GM21576 (cell line): ENCODE measurements at regions not wholly inside any gene's neighbourhood (a gene's known extent, or its start where the extent isn't known, plus 50 kb on each side); places are given as distances from the start of the nearest gene placed in this dataset.

Source experiments
- ATAC-seq: cut with Tn5 transposase; IDR thresholded peaks from one replicate; pipeline ENCODE4 v1.9.1; 2021; ENCODE audit warnings: mild to moderate bottlenecking, moderate library complexity; ENCODE audit not compliant: unreplicated experiment

DNA sequence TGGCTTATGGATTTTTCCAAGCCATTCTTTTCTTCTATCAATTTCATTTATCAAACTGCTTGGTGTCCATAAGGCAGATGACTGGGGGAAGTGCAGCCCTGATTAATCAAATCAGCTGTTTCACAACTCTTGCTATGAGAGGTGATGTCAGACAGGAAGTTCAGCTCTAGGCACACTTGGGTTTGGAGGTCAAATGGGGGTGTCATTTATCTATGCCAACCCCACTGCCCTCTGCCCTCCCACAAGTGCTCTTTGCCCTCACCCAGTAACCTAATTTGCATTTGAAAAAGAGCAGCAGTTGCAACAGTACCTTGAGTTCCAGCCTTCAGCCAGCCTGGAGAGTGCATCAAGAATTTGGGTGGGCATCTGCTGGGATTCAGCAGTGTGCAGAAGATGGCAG lies 431.3 kb upstream of the SPRED2 start:
- no peak for ATAC-seq

DNA sequence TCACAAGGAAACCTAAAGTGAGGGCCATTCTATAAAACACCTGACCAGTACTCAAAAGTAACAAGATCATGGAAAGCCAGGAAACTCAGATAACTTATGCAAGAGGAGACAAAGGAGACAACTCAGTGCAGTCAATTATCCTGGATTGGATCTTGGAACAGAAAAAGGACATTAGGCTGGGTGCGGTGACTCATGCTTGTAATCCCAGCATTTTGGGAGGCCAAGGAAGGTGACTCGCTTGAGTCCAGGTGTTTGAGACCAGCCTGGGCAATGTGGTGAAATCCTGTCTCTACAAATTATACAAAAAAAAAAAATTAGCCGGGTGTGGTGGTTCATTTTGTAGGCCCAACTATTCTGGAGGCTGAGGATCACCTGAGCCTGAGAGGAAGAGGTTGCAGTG lies 424.5 kb upstream of the SPRED2 start:
- no peak for ATAC-seq

DNA sequence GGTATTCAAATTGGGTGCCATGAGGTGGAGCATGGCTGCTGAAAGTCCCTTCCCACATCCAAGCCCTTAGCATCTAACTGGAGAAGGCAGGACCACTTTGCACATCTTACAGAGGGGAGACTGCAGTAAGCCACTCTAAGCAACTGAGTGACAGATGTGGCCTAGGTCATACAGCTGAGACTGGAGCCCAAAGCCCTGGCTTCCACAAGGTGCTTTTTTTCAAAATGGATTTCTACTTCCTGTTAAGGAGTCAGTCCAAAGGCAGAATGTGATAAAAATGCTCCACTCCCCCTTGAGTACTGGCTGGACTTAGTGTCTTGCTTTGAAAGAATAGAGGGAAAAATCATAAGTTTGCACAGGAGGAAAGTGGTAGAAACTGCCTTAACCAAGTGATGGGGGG lies 424.0 kb upstream of the SPRED2 start:
- no peak for ATAC-seq

DNA sequence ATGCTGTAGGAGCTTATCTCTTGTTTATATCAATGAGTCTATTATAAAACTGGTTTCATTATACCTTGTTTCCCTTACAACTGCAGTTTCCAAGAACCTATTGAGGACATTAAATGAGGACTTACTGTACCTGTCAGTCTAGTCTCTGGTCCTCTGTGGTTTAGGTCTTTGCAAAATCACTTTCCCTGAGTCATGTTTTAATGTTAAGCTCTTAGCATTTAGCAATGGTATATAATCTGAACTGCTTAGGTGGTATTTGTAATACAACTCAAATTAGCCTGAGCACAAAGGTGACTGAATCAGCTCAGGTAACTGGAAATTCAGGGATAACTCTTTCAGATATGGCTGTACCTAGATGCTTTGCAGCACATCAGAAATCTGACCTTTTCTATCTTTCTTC lies 418.3 kb upstream of the SPRED2 start:
- no peak for ATAC-seq

DNA sequence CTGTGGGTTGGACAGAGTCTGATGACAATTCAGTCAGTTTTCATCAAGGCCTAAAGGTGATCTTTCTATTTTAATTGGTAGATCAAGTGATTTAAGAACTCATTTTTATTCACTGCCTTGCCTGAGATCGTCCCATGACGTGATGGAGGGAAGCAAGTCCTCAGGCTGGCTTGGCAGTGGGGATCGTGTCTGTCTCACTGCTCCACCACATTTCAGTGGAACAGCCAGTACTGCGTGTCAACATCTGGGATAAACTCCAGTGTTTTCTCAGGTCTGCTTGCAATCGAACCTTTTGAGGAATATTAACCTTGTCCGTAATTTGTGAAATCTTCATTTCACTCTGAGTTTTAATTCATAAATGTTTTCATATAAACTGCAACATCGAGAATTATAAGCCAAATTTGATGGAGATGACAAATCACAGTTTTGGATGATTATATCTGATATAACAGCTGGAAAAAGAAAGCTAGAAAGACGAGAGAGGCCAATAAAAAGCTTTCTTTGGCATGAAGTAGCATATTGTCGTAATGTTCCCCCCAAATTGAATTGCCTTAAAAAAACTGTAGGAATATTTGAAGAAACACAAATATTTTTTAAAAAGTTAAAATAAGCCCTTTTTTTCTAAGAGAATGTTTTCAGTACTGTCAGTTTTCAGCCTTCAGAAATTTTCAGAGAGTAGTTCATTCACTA lies 414.7 kb upstream of the SPRED2 start:
- no peak for ATAC-seq

DNA sequence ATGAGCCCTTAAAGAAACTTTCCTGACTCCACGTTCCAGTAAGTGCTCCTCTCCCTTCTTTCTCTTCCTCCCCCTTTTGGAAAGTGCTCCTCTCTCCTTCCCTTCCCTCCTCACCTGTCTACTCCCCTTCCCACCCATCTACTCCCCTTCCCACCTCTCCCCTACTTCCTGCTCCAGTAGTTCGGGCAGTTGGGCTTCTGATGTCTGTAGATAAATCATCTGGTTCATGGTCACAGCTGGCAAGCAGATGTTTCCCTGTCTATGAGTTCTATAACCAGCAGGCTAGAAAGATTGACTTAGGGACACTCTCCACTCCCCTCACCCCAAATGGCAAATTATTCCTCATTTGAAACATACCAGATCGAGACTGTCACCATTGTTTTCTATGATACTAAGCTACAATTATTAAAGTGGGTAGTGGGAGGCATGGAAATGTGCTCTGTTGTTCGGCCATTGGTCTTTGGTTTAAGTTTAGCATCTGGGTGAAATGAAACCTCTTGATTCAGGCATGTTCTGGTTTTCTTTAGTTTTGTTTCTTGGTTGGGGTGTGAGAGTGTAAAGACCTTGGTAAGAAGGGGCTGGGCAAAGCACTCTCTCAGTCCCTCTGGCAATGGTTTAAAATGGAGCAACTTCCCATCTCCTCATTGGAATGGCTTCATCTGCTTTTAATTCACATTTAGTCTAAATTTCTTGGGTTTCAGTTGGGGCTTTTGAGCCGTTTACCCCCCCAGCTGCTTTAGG lies 413.2 kb upstream of the SPRED2 start:
- ATAC-seq: no peak

DNA sequence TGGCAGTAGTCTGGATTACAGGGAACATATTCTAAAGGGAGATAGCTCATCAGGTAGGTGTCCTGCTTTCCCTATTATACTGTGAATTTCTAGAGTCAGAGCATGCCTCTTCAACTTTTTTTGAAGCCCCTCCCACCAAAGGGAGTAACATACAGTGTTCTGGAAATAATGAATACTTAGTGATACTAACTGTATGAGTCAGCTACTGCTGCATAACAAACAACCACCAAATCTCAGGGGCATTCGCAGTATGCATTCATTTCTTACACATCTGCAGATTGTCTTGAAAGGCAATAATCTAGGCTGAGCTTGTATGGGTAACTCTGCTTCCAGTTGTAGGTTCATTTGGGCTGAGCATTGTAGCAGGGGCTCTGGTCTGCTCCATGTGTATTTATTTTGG lies 409.7 kb upstream of the SPRED2 start:
- no peak for ATAC-seq

DNA sequence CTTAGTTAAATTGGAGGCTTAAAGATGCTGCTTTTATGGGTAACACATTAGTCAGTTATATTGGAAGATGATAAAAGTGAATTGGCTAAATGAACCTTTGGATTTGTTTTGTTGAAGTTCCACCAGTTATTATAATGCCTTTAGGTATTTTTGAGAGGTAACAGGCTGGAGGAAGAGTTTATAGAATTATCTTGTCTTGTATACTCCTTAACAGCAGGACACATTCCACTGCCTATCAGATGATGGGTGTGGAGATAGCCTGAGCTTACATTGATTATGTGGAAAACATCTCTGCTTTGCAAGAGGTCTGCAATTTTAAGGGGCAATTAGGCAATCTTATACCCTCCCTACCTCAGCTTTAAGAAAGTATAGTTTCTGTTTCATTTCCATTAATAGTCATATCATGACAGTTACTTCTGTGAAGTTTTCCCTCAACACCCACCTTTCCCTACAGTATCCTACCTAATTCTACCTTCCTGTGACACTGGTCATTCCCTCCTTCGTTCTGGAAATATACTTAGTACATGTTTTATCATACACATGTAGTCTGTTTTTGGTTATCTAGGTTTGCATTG lies 403.7 kb upstream of the SPRED2 start:
- ATAC-seq: no peak

DNA sequence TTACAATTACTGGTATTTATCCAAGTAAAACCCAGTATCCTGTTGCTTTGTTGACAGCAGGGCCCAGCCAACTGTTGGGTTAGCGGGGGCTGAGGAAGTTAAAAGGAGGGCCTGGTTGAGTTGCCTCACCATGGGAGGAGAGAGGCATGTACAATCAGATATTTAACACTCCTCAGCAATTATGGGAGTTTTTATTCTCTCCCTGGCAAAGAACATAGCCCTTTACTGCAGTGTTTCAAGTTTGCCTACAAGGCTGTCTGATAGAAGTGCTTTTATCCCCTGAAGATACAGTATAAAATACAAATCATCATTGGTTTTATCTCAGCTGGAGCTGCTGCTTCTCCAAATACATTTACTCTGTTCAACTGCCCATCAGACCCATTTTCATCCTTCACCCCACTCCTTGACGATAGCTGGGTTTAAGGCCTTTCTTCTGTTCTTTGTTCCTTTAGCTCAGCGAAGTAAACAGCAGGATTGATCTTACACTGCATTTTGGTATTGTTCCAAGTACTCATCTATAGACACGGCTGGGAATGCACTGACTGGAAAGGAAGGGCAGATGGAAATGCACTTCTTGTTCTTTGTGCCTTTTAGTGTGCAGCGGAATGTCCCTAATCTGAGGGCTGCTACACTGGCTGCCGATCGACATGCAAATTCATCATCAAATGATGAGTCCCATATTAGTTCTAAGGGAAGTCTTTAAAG lies 402.5 kb upstream of the SPRED2 start:
- no peak for ATAC-seq

DNA sequence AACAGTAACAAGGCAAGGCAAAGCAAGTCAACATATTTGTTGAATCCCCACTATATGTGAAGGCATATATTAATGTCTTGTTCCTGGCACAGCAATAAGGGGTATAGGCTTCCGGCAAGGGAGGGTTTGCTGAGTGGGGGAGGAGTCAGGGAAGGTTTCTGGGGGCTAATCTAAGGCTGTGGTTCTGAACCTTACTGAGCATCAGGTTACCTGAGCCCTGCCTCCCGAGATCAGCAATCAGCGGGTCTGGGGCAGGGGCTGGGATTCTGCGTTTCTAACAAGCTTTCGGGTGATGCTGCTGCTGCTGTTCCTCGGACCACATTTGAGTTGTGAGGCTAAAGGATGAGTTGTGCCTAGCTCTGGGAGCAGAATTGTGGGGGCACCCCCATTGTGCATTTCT lies 401.7 kb upstream of the SPRED2 start:
- no peak for ATAC-seq

DNA sequence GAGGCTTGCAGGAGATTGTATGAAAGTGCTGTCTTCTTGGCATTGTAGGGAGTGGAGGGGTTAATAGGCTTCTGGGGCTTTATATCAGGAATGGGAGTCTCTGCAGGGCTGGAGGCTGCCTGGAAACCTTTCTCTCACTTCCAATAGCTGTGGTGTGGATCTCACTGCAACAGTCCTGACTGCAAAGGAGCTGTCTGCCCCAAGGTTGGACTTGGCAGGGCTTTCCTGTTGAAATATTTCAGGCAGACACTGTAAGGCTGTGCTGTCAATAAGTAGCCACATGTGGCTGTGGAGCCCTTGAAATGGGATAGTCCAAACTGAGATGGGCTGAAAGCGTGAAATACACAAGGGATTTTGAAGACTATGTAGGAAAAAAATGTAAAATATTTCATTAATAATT lies 399.1 kb upstream of the SPRED2 start:
- ATAC-seq: no peak

DNA sequence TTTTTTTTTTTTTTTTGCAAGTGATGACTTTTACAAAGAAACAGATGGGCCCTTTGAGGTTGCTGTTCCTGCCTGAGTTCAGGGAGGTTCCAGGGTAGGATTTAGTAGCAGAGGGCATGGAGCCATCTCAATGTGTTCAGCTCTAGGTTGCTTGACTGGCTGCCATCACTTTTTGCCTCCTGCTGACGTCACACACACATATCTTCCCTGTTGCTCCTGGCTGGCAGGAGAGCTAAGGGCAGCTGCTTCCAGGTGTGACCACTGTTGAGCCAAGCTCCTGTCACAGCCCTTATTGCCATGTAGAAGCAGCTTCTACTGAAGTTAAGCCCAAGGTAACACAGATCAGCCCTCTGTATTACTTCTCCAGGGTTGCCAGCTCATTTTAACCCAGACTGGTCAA lies 394.2 kb upstream of the SPRED2 start:
- ATAC-seq: no peak

DNA sequence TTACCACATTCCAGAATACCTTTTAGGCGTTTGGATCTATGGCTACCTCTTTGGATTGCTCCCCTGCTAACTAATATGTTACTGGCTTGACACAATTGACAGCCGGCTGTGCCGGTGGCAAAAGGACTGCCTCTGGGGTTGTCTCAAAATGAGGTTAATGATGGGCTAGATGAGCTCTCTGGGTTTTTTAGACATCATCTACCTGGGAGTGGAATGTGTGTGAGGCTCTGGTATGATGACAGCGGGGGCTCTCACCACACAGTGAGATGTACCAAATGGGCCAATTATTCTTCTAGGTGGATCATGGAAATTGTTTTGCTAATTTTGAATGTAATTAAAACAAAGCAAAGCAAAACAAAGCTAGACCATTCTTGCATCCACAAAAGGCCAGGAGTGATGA lies 391.1 kb upstream of the SPRED2 start:
- no peak for ATAC-seq

DNA sequence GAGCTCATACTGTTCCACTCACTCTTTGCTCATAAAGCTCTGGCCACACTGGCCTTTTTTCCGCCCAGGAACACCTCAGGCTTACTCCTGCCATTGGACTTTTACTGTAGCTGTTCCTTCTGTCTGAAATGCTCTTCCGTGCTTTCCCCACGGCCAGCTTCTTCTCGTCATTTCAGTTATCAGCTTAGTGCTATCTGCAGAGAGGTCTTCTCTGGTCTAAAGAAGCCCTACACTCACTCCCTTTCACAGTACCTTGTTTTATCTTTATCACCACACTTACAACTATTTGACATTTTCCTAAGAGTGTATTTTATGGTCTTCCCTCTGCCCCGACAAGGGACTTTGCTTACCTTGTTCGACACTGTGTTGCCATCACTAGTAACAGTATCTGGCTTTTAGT lies 388.1 kb upstream of the SPRED2 start:
- ATAC-seq: no peak

DNA sequence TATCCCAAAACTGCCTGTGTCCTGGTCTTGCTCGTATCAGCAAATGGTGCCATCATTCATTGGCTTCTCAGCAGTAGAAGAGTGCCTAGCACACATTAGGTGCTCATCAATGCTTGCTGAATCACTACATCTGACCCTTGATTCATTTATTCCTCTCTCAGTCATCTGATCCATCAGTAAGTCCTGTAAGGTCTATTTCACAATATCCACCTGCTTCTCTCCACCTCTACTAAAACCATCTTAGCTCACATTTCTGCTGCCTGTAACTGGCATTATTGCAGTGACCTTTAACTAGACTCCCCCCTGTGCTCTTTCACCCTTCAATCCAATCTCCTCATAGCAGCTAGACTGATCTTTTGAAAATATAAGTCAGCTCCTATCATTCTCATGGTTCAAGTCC lies 387.6 kb upstream of the SPRED2 start:
- no peak for ATAC-seq

DNA sequence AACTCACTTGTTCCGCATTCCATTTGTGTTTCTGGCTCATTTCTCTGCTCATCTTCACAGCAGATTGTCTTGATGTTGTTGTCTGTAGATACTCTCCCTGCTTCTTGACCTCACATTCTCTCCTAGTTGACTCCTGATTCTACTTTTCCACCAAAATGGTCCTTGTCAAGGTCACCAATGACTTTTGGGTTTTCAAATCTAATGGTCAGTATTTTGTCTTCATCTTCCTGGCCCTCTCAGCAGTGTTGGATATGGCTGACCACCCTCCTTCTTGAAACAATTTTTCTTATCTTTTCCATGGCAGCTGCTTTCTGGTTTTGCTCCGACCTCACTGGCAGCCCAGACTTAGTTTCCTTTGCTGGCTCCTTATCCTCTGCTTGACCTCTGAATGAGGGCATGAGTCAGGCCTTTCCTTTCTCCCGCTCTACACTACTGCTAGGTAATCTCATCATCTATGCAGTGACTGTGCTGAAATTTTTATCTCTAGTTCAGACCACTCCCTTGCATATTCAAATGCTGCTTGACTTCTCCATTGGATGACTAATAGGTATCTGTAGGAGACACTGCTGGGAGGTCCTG lies 386.6 kb upstream of the SPRED2 start:
- ATAC-seq: no peak

DNA sequence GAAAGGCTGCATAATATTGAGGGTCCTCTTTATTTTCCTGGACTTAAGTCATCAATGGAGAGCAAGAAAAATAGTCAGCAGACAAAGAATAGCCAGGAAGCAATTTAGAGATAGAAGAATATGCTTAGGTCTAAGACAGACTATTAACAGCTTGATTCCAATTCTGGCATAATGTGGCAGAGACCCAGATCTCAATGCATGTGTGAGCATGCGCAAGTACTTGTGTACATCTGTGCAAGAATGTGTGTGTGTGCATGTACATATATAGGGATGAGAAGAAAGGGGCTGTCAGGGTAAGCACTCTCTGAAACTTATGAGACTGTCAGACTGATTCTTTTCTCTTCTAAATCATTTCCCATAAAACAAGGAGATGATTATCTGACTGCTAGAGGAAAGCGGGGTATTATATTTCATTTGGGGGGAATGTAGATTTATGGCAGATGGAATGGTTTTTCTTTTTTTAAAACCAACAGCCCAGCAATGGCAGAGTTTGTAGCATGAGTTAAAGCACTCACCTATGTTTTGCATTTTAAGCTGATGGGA lies 381.3 kb upstream of the SPRED2 start:
- ATAC-seq: no peak

DNA sequence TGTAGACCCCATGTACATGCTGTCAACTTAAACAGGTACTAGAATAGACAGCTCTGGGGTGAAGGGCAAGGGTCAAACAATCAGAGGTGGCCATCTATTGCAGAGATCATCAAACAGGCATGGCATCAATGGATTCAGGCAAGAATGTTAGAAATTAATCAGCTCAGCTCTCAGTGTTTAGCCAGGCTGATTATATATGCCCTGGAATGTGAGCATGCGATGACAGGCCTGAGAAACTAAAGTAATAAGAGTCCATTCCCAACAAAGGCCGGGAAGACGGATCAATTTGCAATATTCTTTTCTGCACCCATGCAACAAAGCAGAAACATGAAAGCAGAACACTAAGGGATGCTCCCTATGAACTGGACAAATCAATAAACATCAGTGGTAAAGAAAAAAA lies 380.5 kb upstream of the SPRED2 start:
- ATAC-seq: no peak

DNA sequence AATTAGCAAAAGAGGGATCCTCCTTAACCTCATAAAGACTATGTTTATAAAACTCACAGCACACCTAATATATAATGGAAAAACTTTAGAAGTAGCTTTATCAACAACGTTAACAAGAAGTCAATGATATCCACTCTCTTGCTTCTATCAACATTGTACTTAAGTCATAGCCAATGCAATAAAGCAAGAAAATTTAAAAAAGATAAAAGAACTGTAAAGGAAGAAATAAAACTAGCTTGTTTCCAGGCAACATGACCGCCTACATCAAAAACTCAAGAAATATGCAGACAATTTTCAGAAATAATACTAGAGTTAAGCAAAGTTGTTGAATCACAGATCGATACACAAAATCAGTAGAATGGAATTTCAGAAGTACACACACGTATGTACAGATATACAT lies 375.5 kb upstream of the SPRED2 start:
- no peak for ATAC-seq

DNA sequence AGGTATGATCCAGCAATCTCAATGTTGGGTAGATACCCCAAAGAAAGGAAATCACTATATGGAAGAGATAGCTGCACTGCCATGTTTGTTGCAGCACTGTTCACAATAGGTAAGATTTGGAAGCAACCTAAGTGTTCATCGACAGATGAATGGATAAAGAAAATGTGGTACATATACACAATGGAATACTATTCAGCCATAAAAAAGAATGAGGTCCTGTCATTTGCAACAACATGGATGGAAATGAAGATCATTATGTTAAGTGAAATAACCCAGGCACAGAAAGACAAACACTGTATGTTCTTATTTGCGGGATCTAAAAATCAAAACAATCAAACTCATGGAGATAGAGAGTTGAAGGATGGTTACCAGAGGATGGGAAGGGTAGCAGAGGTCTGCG lies 372.4 kb upstream of the SPRED2 start:
- no peak for ATAC-seq

DNA sequence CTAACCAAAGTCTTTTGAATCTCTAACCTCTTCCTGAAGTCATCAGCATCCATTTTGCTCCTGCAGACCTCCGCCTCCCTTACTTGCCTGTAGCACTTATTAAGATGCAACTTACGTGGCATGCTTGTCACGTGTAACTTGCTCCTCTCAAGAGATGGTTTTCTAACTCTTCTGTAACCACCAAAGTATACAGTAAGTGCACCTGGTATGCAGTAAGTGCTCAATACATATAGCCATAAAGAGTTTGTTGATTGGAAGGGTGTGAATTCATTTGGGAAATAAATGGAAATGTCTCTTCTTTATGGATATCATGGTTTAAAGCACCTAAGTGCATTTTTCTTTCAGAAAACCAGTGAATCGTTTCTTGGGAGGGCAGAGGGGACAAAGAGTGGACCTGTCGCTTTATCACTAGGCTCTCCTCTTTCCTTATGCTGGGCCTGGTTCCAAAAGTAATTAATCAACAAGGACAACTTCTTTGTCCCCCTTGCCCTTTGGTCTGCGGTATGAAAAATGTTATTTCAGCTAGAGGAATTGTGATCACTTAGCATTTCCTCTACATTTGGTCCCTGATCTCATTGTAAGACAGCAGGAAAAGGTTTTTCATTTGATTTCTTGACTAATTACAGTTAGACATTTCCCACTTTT lies 370.0 kb upstream of the SPRED2 start:
- no peak for ATAC-seq
